ENCODE measurements at regions not wholly inside any gene's neighbourhood (a gene's known extent, or its start where the extent isn't known, plus 50 kb on each side); places are given as distances from the start of the nearest gene placed in this dataset.
"Not testable (repeated sequence)": the region's sequence is repeated elsewhere in the genome, so short reads cannot be mapped to it uniquely, and the experiment has no call there.

DNA sequence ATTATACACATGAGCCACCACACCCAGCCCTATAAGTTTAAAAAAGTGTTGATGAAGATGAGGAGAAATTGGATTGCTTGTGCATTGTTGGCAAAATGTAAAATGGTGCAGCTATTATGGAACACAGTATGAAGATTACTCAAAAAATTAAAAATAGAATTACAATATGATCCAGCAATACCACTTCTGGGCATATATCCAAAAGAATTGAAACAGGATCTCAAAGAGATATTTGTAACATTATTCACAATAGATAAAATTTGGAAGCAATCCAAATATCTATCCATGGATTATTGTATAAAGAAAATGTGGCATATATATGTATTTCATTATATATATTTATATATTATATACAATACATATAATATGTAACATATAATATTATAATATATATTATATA is 515.6 kb upstream of the GNPDA2 start:
- DNase-seq: no peak
- TF ChIP-seq, protein P1, sequence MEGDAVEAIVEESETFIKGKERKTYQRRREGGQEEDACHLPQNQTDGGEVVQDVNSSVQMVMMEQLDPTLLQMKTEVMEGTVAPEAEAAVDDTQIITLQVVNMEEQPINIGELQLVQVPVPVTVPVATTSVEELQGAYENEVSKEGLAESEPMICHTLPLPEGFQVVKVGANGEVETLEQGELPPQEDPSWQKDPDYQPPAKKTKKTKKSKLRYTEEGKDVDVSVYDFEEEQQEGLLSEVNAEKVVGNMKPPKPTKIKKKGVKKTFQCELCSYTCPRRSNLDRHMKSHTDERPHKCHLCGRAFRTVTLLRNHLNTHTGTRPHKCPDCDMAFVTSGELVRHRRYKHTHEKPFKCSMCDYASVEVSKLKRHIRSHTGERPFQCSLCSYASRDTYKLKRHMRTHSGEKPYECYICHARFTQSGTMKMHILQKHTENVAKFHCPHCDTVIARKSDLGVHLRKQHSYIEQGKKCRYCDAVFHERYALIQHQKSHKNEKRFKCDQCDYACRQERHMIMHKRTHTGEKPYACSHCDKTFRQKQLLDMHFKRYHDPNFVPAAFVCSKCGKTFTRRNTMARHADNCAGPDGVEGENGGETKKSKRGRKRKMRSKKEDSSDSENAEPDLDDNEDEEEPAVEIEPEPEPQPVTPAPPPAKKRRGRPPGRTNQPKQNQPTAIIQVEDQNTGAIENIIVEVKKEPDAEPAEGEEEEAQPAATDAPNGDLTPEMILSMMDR (IDR thresholded peaks at IDR 0.05): no peak
- Histone ChIP-seq H3K9me3 (no peaks in the 10 kb centered on the region), H3K27ac (no peak overlapping the region), H3K4me1 (no peaks in the 10 kb centered on the region), H3K4me3 (no peak overlapping the region), H3K36me3 (ENCODE audit: insufficient read depth in 1 of 2, low read depth in 1 of 2) (no peaks in the 10 kb centered on the region), H3K27me3 (ENCODE audit: insufficient read depth in 3 of 3, low read length in 2 of 3) (no peaks in the 10 kb centered on the region)
- no peak for ATAC-seq
- intact Hi-C loops (cut with DNase I): no loop called here

DNA sequence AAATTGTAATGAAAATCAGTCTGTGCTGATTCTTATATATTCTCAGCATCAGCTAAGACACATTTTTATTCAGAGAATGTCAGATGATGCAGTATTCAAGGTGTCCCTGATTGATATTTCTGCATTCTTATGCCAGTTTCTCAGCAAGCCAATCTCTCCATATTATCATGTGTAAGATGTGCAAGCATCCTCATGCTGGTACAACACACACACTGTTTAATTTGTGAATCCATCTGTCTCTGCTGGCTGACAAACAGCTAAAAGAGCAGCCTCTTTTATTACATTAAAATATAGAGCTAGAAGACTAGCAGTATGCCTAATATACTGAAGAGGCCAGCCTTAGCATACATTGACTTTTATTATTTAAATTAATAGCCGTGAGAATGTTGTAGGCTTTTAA is 502.9 kb upstream of the GNPDA2 start:
- no peak for ATAC-seq
- H3K4me3 ChIP-seq: no peak overlapping the region
- TF ChIP-seq, protein P1 (IDR thresholded peaks at IDR 0.05): no peak
- no peaks in the 10 kb centered on the region for H3K27me3 ChIP-seq (ENCODE audit: insufficient read depth in 3 of 3, low read length in 2 of 3)
- H3K36me3 ChIP-seq (ENCODE audit: insufficient read depth in 1 of 2, low read depth in 1 of 2): no peaks in the 10 kb centered on the region
- H3K9me3 ChIP-seq: no peaks in the 10 kb centered on the region
- no peak for DNase-seq
- H3K4me1 ChIP-seq: no peaks in the 10 kb centered on the region
- H3K27ac ChIP-seq: no peak overlapping the region
- intact Hi-C loops (cut with DNase I): no loop called here
- 82 to 95% (median 91%) methylated on average over 1 of the region's 1 CpG for WGBS, 3 donors

DNA sequence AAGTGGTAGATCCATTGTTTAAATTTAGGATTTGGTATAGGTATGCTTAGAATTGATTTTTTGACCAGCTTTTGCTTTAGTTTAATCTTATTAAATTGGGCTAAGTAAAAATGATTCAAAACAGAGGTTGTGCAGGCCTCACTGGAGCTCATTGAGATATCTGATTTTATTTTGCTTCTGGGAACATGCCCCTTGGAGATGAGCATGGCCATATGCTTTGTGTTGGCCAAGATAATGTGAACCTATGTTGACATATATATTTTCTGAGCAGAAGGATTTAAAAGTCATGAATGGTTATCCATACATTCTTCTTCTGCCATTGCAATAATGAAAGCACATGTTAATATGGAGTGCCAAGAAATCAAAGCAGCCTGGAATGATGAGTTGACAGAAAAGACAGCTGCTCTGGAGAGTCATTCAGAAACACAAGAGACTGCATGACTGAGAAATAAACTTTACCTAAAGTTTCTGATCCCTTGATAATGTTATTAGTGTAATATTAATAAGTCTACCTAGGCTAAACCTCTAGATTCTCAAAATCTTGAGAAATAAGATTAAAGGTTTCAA is 489.7 kb upstream of the GNPDA2 start:
- Histone ChIP-seq H3K4me1 (no peaks in the 10 kb centered on the region), H3K27me3 (ENCODE audit: insufficient read depth in 3 of 3, low read length in 2 of 3) (no peaks in the 10 kb centered on the region), H3K36me3 (ENCODE audit: insufficient read depth in 1 of 2, low read depth in 1 of 2) (no peaks in the 10 kb centered on the region), H3K27ac (no peak overlapping the region), H3K4me3 (no peak overlapping the region), H3K9me3 (no peaks in the 10 kb centered on the region)
- ATAC-seq: no peak
- TF ChIP-seq, protein P1 (IDR thresholded peaks at IDR 0.05): no peak
- intact Hi-C loops (cut with DNase I): no loop called here
- no peak for DNase-seq

DNA sequence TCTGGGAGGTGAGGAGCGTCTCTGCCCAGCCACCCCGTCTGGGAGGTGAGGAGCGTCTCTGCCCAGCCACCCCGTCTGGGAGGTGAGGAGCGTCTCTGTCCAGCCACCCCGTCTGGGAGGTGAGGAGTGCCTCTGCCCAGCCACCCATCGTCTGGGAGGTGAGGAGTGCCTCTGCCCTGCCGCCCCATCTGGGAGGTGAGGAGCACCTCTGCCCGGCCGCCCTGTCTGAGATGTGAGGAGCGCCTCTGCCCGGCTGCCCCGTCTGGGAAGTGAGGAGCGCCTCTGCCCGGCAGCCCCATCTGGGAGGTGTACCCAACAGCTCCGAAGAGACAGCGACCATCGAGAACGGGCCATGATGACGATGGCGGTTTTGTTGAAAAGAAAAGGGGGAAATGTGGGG is 482.1 kb upstream of the GNPDA2 start:
- intact Hi-C loops (cut with DNase I); ATAC-seq: not testable (repeated sequence)
- WGBS, 3 donors: 92 to 96% (median 96%) methylated on average over 17 to 19 of the region's 21 CpGs

DNA sequence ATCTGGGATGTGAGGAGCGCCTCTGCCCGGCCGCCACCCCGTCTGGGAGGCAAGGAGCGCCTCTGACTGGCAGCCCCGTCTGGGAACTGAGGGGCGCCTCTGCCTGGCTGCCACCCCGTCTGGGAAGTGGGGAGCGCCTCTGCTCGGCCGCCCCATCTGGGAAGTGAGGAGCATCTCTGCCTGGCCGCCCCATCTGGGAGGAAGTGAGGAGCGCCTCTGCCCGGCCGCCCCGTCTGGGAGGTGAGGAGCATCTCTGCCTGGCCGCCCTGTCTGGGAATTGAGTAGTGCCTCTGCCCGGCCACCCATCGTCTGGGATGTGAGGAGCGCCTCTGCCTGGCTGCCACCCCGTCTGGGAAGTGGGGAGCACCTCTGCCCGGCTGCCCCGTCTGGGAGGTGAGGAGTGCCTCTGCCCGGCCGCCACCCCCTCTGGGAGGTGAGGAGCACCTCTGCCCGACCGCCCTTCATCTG is 481.5 kb upstream of the GNPDA2 start:
- H3K36me3 ChIP-seq (ENCODE audit: insufficient read depth in 1 of 2, low read depth in 1 of 2); H3K9me3 ChIP-seq; H3K4me1 ChIP-seq; intact Hi-C loops (cut with DNase I); ATAC-seq; H3K4me3 ChIP-seq; DNase-seq; H3K27ac ChIP-seq; H3K27me3 ChIP-seq (ENCODE audit: insufficient read depth in 3 of 3, low read length in 2 of 3): not testable (repeated sequence)
- WGBS, 3 donors: 95 to 97% (median 95%) methylated on average over 24 to 27 of the region's 27 CpGs

More for the DNA sequence above, 482.1 kb upstream of the GNPDA2 start:
- DNase-seq; H3K4me3 ChIP-seq; H3K27ac ChIP-seq; H3K9me3 ChIP-seq; H3K27me3 ChIP-seq (ENCODE audit: insufficient read depth in 3 of 3, low read length in 2 of 3); H3K36me3 ChIP-seq (ENCODE audit: insufficient read depth in 1 of 2, low read depth in 1 of 2); H3K4me1 ChIP-seq: not testable (repeated sequence)

DNA sequence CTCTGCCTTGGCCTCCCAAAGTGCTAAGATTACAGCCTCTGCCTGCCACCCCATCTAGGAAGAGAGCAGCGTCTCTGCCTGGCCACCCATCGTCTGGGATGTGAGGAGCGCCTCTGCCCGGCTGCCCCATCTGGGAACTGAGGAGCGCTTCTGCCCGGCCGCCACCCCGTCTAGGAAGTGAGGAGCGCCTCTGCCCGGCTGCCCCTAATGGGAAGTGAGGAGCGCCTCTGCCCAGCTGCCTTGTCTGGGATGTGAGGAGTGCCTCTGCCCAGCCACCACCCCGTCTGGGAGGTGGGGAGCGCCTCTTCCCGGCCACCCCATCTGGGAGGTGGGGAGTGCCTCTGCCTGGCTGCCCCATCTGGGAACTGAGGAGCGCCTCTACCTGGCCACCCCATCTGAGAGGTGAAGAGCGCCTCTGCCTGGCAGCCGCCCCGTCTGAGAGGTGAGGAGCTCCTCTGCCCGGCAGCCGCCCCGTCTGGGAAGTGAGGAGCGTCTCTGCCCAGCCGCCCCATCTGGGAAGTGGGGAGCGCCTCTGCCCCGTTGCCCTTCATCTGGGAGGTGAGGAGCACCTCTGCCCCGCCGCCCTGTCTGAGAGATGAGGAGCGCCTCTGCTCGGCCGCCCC is 481.0 kb upstream of the GNPDA2 start:
- intact Hi-C loops (cut with DNase I); ATAC-seq; H3K9me3 ChIP-seq; H3K27ac ChIP-seq; H3K4me1 ChIP-seq; H3K36me3 ChIP-seq (ENCODE audit: insufficient read depth in 1 of 2, low read depth in 1 of 2); H3K27me3 ChIP-seq (ENCODE audit: insufficient read depth in 3 of 3, low read length in 2 of 3); H3K4me3 ChIP-seq: not testable (repeated sequence)
- WGBS, 3 donors: 93 to 94% (median 94%) methylated on average over 28 to 30 of the region's 30 CpGs
- peak in 1 of 2 donors; percentile 41 for DNase-seq
